CD14-positive monocyte (primary cell): ENCODE measurements at regions not wholly inside any gene's neighbourhood (a gene's known extent, or its start where the extent isn't known, plus 50 kb on each side); places are given as distances from the start of the nearest gene placed in this dataset.

Experiments
- DNase-seq, 3 donors: peaks; one replicate each; pipeline ENCODE4 v3.0.0-alpha.2; 2011 to 2022
- H2AFZ ChIP-seq: 2 replicates; pipeline ENCODE4 v1.6.0; 2012; ENCODE audit warnings: mild to moderate bottlenecking, low read depth, low read length, inconsistent platforms; ENCODE audit not compliant: insufficient read depth, poor library complexity, severe bottlenecking
- H3K27ac ChIP-seq, 2 donors: 1 replicate in 1 of 2; 2 replicates in 1 of 2; pipeline ENCODE4 v1.5.1; 2012 to 2013; ENCODE audit warnings: low read length in 2 of 2, control low read depth in 1 of 2, inconsistent platforms in 1 of 2, low read depth in 1 of 2, mild to moderate bottlenecking in 1 of 2
- H3K27me3 ChIP-seq, 2 donors: one replicate each; pipeline versions ENCODE4 v1.6.0 to v1.6.1; 2011 to 2013; ENCODE audit warnings: low read length in 2 of 2; ENCODE audit not compliant: control insufficient read depth in 2 of 2, insufficient read depth in 2 of 2
- H3K36me3 ChIP-seq, 2 donors: replicated peaks in 1 of 2; 1 replicate in 1 of 2; 2 replicates in 1 of 2; pipeline versions ENCODE4 v1.5.1 to v1.6.1; 2012 to 2013; ENCODE audit warnings: low read length in 2 of 2, control low read depth in 1 of 2, inconsistent platforms in 1 of 2, mild to moderate bottlenecking in 1 of 2; ENCODE audit not compliant: insufficient read depth in 2 of 2, control insufficient read depth in 1 of 2
- H3K4me1 ChIP-seq, 2 donors: 1 replicate in 1 of 2; 2 replicates in 1 of 2; pipeline versions ENCODE4 v1.5.1 to v1.6.1; 2012 to 2013; ENCODE audit warnings: low read length in 2 of 2, control low read depth in 1 of 2, inconsistent platforms in 1 of 2, mild to moderate bottlenecking in 1 of 2, moderate library complexity in 1 of 2; ENCODE audit not compliant: insufficient read depth in 2 of 2, control insufficient read depth in 1 of 2
- H3K4me2 ChIP-seq: replicated peaks from 2 replicates; pipeline ENCODE3; 2012; ENCODE audit warnings: low read length, moderate library complexity, mild to moderate bottlenecking; ENCODE audit not compliant: poor library complexity, severe bottlenecking; ENCODE audit errors: extremely low read depth
- H3K4me3 ChIP-seq, 3 experiments: fragments of 200-600 bp in 1 of 3; sonication (generic) in 1 of 3; replicated peaks in 1 of 3; 1 replicate in 2 of 3; 2 replicates in 1 of 3; pipeline ENCODE4 v1.5.1; 2011 to 2013; ENCODE audit warnings: low read length in 3 of 3, mild to moderate bottlenecking in 3 of 3, control low read depth in 2 of 3, low read depth in 2 of 3, inconsistent platforms in 1 of 3, moderate library complexity in 1 of 3
- H3K79me2 ChIP-seq: 2 replicates; pipeline ENCODE4 v1.6.0; 2012; ENCODE audit warnings: mild to moderate bottlenecking, control low read depth, inconsistent platforms, low read length, moderate library complexity; ENCODE audit not compliant: insufficient read depth
- H3K9ac ChIP-seq: 2 replicates; pipeline ENCODE4 v1.6.0; 2017; ENCODE audit warnings: low read length, mild to moderate bottlenecking; ENCODE audit not compliant: insufficient read depth, poor library complexity, severe bottlenecking
- H3K9me3 ChIP-seq, 2 donors: replicated peaks in 1 of 2; 1 replicate in 1 of 2; 2 replicates in 1 of 2; pipeline versions ENCODE4 v1.5.1 to v1.6.1; 2012 to 2013; ENCODE audit warnings: low read length in 2 of 2, control low read depth in 1 of 2; ENCODE audit not compliant: control insufficient read depth in 1 of 2, insufficient read depth in 1 of 2
- H4K20me1 ChIP-seq: 2 replicates; pipeline ENCODE4 v1.6.0; 2012; ENCODE audit warnings: mild to moderate bottlenecking, low read length, control low read depth, moderate library complexity; ENCODE audit not compliant: insufficient read depth
- H3K27ac Mint-ChIP-seq, 7 donors: one replicate each; pipeline ENCODE4 v1.8.0; 2020; ENCODE audit warnings: mild to moderate bottlenecking in 7 of 7, mixed read lengths in 7 of 7, moderate library complexity in 6 of 7, inconsistent platforms in 2 of 7
- H3K27me3 Mint-ChIP-seq, 3 donors: one replicate each; pipeline ENCODE4 v1.8.0; 2021 to 2022; ENCODE audit warnings: low read depth in 3 of 3, mild to moderate bottlenecking in 3 of 3, mixed read lengths in 3 of 3, moderate library complexity in 3 of 3, inconsistent platforms in 1 of 3
- H3K36me3 Mint-ChIP-seq, 2 donors: one replicate each; pipeline ENCODE4 v1.8.0; 2020; ENCODE audit warnings: mixed read lengths in 2 of 2, inconsistent platforms in 1 of 2, mild to moderate bottlenecking in 1 of 2
- H3K4me1 Mint-ChIP-seq: one replicate; pipeline ENCODE4 v1.8.0; 2020; ENCODE audit warnings: mild to moderate bottlenecking, mixed read lengths
- H3K4me3 Mint-ChIP-seq, 2 donors: one replicate each; pipeline ENCODE4 v1.8.0; 2020; ENCODE audit warnings: mild to moderate bottlenecking in 2 of 2, mixed read lengths in 2 of 2, moderate library complexity in 1 of 2
- H3K9me3 Mint-ChIP-seq, 7 donors: one replicate each; pipeline ENCODE4 v1.8.0; 2020 to 2022; ENCODE audit warnings: mixed read lengths in 7 of 7, mild to moderate bottlenecking in 6 of 7, moderate library complexity in 6 of 7, inconsistent platforms in 2 of 7
- WGBS: methylation state at CpG from one replicate; pipeline ENCODE4 v1.1.5; 2013; ENCODE audit warnings: missing lambda C conversion rate; ENCODE audit not compliant: insufficient coverage; 5-methylcytosine and 5-hydroxymethylcytosine counted together
- intact Hi-C, 2 donors: fragments of 100-400 bp; cut with micrococcal nuclease; formaldehyde crosslinking; loops; one replicate each; pipeline versions ENCODE4 v1.15.0 to v1.15.1; 2023
- TF ChIP-seq, protein P1 (sequence below): fragments of 200-600 bp; IDR thresholded peaks from one replicate; pipeline ENCODE4 v1.8.0; 2022; ENCODE audit warnings: antibody characterized with exemption, mild to moderate bottlenecking

DNA sequence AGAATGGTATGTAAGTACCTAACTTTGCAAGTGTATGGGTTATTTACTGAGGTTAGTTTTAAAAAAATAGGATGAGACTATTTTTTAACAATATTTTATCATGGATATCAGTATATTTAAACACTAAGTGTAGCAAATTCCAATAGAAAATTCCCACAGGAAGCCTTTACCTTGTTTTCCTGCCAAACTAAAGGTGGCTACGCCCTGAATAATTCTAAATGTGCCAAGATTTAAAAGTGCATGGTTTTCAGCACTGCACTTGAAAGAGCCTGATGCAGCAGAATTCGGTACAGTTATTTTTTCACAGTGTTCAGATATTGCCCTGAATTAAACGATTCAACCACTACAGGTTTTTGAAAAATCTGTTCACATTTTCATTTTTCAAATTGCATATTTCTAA is 1622.8 kb upstream of the B3GALT2 start:
- TF ChIP-seq, protein P1, sequence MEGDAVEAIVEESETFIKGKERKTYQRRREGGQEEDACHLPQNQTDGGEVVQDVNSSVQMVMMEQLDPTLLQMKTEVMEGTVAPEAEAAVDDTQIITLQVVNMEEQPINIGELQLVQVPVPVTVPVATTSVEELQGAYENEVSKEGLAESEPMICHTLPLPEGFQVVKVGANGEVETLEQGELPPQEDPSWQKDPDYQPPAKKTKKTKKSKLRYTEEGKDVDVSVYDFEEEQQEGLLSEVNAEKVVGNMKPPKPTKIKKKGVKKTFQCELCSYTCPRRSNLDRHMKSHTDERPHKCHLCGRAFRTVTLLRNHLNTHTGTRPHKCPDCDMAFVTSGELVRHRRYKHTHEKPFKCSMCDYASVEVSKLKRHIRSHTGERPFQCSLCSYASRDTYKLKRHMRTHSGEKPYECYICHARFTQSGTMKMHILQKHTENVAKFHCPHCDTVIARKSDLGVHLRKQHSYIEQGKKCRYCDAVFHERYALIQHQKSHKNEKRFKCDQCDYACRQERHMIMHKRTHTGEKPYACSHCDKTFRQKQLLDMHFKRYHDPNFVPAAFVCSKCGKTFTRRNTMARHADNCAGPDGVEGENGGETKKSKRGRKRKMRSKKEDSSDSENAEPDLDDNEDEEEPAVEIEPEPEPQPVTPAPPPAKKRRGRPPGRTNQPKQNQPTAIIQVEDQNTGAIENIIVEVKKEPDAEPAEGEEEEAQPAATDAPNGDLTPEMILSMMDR: no peak
- Mint-ChIP-seq H3K4me1 (no peaks in the 10 kb centered on the region), H3K9me3 (peaks cover 0 to 3% (median 0%) of the 10 kb centered on the region in 7 donors), H3K27me3 (no peaks in the 10 kb centered on the region), H3K36me3 (no peaks in the 10 kb centered on the region), H3K27ac (no peak overlapping the region), H3K4me3 (no peak overlapping the region)
- intact Hi-C loops: no loop called here
- Histone ChIP-seq H3K4me3 (no peak overlapping the region), H2AFZ (no peak overlapping the region), H3K36me3 (no peaks in the 10 kb centered on the region), H3K4me1 (no peaks in the 10 kb centered on the region), H3K27ac (no peak overlapping the region), H3K9ac (no peak overlapping the region), H3K27me3 (no peaks in the 10 kb centered on the region), H3K9me3 (no peaks in the 10 kb centered on the region), H4K20me1 (no peaks in the 10 kb centered on the region), H3K4me2 (no peak overlapping the region), H3K79me2 (no peaks in the 10 kb centered on the region)
- 100% methylated on average over 1 of the region's 3 CpGs for WGBS
- DNase-seq: no peak

DNA sequence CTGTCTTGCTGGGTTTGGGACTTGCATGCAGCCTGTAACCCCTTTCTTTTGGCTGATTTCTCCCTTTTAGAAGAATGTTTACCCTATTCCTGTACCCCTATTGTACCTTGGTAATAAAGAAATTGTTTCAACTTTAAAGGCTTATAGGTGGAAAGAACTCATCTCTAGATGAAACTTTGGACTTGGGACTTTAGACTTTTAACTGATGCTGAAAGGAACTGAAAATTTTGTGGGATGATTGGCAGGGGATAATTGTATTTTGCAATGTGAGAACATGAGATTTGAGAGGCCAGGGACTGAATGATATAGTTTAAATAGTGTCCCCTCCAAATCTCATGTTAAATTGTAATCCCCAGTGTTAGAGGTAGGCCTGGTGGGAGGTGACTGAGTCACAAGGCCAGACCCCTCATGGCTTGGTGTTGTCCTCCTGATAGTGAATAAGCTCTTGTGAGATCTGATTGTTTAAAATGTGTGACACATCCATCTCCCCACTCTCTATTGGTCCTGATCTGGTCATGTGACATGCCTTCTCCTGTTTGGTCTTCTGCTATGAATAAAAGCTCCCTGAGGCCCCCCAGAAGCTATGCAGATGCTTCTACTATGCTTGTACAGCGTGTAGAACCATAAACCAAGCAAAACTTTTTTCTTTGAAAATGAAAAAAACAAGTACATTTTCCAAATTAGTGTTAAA is 1621.3 kb upstream of the B3GALT2 start:
- H3K27ac ChIP-seq: no peak overlapping the region
- no peak overlapping the region for H2AFZ ChIP-seq
- no peak overlapping the region for H3K27ac Mint-ChIP-seq
- H3K9me3 Mint-ChIP-seq: no peaks in the 10 kb centered on the region
- H3K27me3 ChIP-seq: no peaks in the 10 kb centered on the region
- TF ChIP-seq, protein P1: no peak
- no peaks in the 10 kb centered on the region for H3K79me2 ChIP-seq
- peaks cover 0 to 2% (median 0%) of the 10 kb centered on the region in 3 donors for H3K27me3 Mint-ChIP-seq
- no peak overlapping the region for H3K4me2 ChIP-seq
- DNase-seq: no peak
- H3K36me3 ChIP-seq: no peaks in the 10 kb centered on the region
- H3K36me3 Mint-ChIP-seq: no peaks in the 10 kb centered on the region
- no peak overlapping the region for H3K4me3 Mint-ChIP-seq
- H4K20me1 ChIP-seq: no peaks in the 10 kb centered on the region
- H3K9ac ChIP-seq: no peak overlapping the region
- no peaks in the 10 kb centered on the region for H3K4me1 ChIP-seq
- no peaks in the 10 kb centered on the region for H3K9me3 ChIP-seq
- H3K4me1 Mint-ChIP-seq: no peaks in the 10 kb centered on the region
- WGBS: no CpG with 5 or more reads among the region's 1 CpG
- intact Hi-C loops: no loop called here
- H3K4me3 ChIP-seq: no peak overlapping the region
